Testis (tissue), 2 donors: ENCODE measurements at regions not wholly inside any gene's neighbourhood (a gene's known extent, or its start where the extent isn't known, plus 50 kb on each side); places are given as distances from the start of the nearest gene placed in this dataset.

Source experiments
- DNase-seq: peaks from one replicate; pipeline ENCODE4 v3.0.0-alpha.2; 2019
- H3K27ac ChIP-seq, 2 donors: fragments of 200-600 bp; sonication (generic); one replicate each; pipeline ENCODE4 v1.5.1; 2019
- H3K27me3 ChIP-seq: fragments of 200-600 bp; sonication (generic); one replicate; pipeline ENCODE4 v1.5.1; 2019
- H3K36me3 ChIP-seq: fragments of 200-600 bp; sonication (generic); one replicate; pipeline ENCODE4 v1.5.1; 2017; ENCODE audit warnings: low read depth; ENCODE audit errors: missing control alignments
- H3K4me1 ChIP-seq: fragments of 200-600 bp; sonication (generic); one replicate; pipeline ENCODE4 v1.5.1; 2019
- H3K4me3 ChIP-seq, 2 donors: fragments of 200-600 bp; sonication (generic); one replicate each; pipeline ENCODE4 v1.5.1; 2017 to 2019
- H3K9me3 ChIP-seq: fragments of 200-600 bp; sonication (generic); one replicate; pipeline ENCODE4 v1.5.1; 2017
- POLR2A ChIP-seq: fragments of 450-650 bp; IDR thresholded peaks from one replicate; pipeline ENCODE4 v1.6.1; 2017; ENCODE audit warnings: antibody characterized with exemption, mild to moderate bottlenecking, moderate library complexity
- WGBS, 2 donors: methylation state at CpG; one replicate each; pipeline ENCODE4 v1.1.5; 2018; 5-methylcytosine and 5-hydroxymethylcytosine counted together
- intact Hi-C: fragments of 100-400 bp; cut with DNase I; formaldehyde crosslinking; loops from one replicate; pipeline ENCODE4 v1.15.1; 2023; ENCODE audit warnings: low total_unique reads
- TF ChIP-seq, protein P1 (sequence below), 3 experiments: fragments of 450-650 bp in 2 of 3; fragments of 200-600 bp in 1 of 3; sonication (generic) in 1 of 3; IDR thresholded peaks; one replicate each; pipeline ENCODE4 v1.5.1; 2016 to 2019; ENCODE audit warnings: antibody characterized with exemption in 3 of 3, mild to moderate bottlenecking in 2 of 3, moderate library complexity in 1 of 3

DNA sequence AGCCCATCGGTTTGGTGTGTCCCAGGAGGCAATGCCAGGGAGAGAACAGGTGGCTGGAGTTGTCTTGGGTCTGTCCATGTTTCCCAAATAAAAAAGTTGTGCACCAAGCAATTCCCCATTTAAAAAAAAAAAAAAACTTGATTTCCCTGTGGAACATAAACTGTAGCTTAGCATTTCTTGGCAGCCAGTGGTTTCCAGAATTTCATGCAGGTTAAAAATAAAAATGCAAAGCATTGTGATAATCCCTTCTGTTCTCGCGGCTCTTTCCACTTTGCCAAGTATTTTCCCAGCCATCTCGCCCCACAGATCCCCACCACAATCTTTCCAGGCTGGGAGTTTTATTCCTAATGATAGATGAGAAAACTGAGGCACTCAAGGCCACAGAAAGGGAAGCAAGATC lies 51.4 kb upstream of the MSX1 start:
- Histone ChIP-seq H3K9me3 (no peaks in the 10 kb centered on the region), H3K36me3 (no peaks in the 10 kb centered on the region)
- intact Hi-C loops, result no loop called here

DNA sequence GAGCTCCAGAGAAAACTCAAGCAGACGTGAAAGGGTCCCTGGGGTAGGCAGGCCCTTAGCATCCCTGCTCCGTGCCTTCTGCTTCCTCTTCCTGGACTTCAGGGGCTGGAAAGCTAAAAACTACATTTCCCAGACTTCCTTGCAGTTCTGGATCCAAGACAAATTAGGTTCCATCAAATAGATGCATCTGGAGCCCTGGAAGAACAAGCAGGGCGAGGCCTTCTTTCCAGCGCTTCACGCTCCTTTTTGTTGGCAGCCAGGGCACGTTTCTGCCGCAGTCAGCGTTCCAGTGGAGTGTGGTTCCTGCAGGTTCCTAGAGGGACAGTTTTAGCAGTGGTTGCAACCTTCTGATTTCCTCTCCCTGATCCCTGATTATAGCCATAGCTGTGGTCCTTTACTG lies 53.6 kb upstream of the MSX1 start:
- no peaks in the 10 kb centered on the region for H3K9me3 ChIP-seq
- H3K27ac ChIP-seq, result no peak overlapping the region
- no peaks in the 10 kb centered on the region for H3K4me1 ChIP-seq
- no peaks in the 10 kb centered on the region for H3K27me3 ChIP-seq
- intact Hi-C loops, result no loop called here
- no peak for DNase-seq
- TF ChIP-seq, protein P1, sequence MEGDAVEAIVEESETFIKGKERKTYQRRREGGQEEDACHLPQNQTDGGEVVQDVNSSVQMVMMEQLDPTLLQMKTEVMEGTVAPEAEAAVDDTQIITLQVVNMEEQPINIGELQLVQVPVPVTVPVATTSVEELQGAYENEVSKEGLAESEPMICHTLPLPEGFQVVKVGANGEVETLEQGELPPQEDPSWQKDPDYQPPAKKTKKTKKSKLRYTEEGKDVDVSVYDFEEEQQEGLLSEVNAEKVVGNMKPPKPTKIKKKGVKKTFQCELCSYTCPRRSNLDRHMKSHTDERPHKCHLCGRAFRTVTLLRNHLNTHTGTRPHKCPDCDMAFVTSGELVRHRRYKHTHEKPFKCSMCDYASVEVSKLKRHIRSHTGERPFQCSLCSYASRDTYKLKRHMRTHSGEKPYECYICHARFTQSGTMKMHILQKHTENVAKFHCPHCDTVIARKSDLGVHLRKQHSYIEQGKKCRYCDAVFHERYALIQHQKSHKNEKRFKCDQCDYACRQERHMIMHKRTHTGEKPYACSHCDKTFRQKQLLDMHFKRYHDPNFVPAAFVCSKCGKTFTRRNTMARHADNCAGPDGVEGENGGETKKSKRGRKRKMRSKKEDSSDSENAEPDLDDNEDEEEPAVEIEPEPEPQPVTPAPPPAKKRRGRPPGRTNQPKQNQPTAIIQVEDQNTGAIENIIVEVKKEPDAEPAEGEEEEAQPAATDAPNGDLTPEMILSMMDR (IDR thresholded peaks at IDR 0.05), result no peak
- TF ChIP-seq POLR2A, result no peak
- H3K36me3 ChIP-seq, result no peaks in the 10 kb centered on the region
- 79 to 83% methylated on average over 8 of the region's 8 CpGs for WGBS, 2 donors
- no peak overlapping the region for H3K4me3 ChIP-seq

More for the DNA sequence above, 51.4 kb upstream of the MSX1 start:
- TF ChIP-seq, protein P1 (IDR thresholded peaks at IDR 0.05), result no peak
- TF ChIP-seq POLR2A, result no peak
- Histone ChIP-seq H3K27ac (no peak overlapping the region), H3K4me1 (no peaks in the 10 kb centered on the region), H3K27me3 (no peaks in the 10 kb centered on the region), H3K4me3 (no peak overlapping the region)
- no peak for DNase-seq
- WGBS, 2 donors, result 95 to 96% methylated on average over 4 of the region's 4 CpGs

- intact Hi-C loops, result no loop called here
- Histone ChIP-seq H3K27me3 (no peaks in the 10 kb centered on the region), H3K4me1 (no peaks in the 10 kb centered on the region), H3K9me3 (no peaks in the 10 kb centered on the region), H3K4me3 (no peak overlapping the region), H3K27ac (no peak overlapping the region), H3K36me3 (no peaks in the 10 kb centered on the region)
- WGBS, 2 donors, result 95 to 100% methylated on average over 2 of the region's 2 CpGs
- no peak for DNase-seq
- TF ChIP-seq, protein P1 (IDR thresholded peaks at IDR 0.05), result no peak
- no peak for TF ChIP-seq POLR2A
Observed at GRCh38 chr4:4803912-4804296, 55.6 kb upstream of the MSX1 start.

GRCh38 chr4:4803216-4803911 lies 56.1 kb upstream of the MSX1 start:
- no peak for DNase-seq
- Histone ChIP-seq H3K36me3 (no peaks in the 10 kb centered on the region), H3K27ac (no peak overlapping the region), H3K4me3 (no peak overlapping the region), H3K27me3 (no peaks in the 10 kb centered on the region), H3K9me3 (no peaks in the 10 kb centered on the region), H3K4me1 (no peaks in the 10 kb centered on the region)
- intact Hi-C loops, result no loop called here
- 63 to 65% methylated on average over 5 of the region's 5 CpGs for WGBS, 2 donors
- no peak for TF ChIP-seq POLR2A
- TF ChIP-seq, protein P1 (IDR thresholded peaks at IDR 0.05), result no peak
